Smooth muscle cell (in vitro differentiated cells): ENCODE measurements at regions not wholly inside any gene's neighbourhood (a gene's known extent, or its start where the extent isn't known, plus 50 kb on each side); places are given as distances from the start of the nearest gene placed in this dataset.

Experiments
- DNase-seq: peaks from one replicate; lab custom pipeline; 2025; ENCODE audit not compliant: unreplicated experiment; lab: John Stamatoyannopoulos, UW
- H2AFZ ChIP-seq: fragments of 200-600 bp; sonication (generic); 2 replicates; pipeline ENCODE4 v1.6.0; 2016; ENCODE audit warnings: antibody characterized with exemption, low read depth, mild to moderate bottlenecking
- H3F3A ChIP-seq: fragments of 200-600 bp; sonication (generic); 2 replicates; pipeline ENCODE4 v1.6.0; 2017; ENCODE audit warnings: antibody characterized with exemption, low read depth
- H3K27ac ChIP-seq: fragments of 200-600 bp; sonication (generic); 2 replicates; pipeline ENCODE4 v1.5.1; 2016; ENCODE audit warnings: low read depth, mild to moderate bottlenecking
- H3K27me3 ChIP-seq: fragments of 200-600 bp; sonication (generic); 2 replicates; pipeline ENCODE4 v1.6.1; 2016; ENCODE audit warnings: low read depth, mild to moderate bottlenecking
- H3K36me3 ChIP-seq: fragments of 200-600 bp; sonication (generic); 2 replicates; pipeline ENCODE4 v1.5.1; 2016; ENCODE audit warnings: low read depth
- H3K4me1 ChIP-seq: fragments of 200-600 bp; sonication (generic); 2 replicates; pipeline ENCODE4 v1.5.1; 2016; ENCODE audit warnings: low read depth
- H3K4me2 ChIP-seq: fragments of 200-600 bp; sonication (generic); 2 replicates; pipeline ENCODE4 v1.6.0; 2016; ENCODE audit warnings: mild to moderate bottlenecking
- H3K4me3 ChIP-seq: fragments of 200-600 bp; sonication (generic); 2 replicates; pipeline ENCODE4 v1.5.1; 2016; ENCODE audit warnings: mild to moderate bottlenecking
- H3K79me2 ChIP-seq: fragments of 200-600 bp; sonication (generic); 2 replicates; pipeline ENCODE4 v1.6.0; 2016; ENCODE audit warnings: low read depth, mild to moderate bottlenecking
- H3K9ac ChIP-seq: fragments of 200-600 bp; sonication (generic); 2 replicates; pipeline ENCODE4 v1.6.0; 2016; ENCODE audit warnings: low read depth
- H3K9me3 ChIP-seq: fragments of 200-600 bp; sonication (generic); replicated peaks from 2 replicates; pipeline ENCODE4 v1.5.1; 2016; ENCODE audit warnings: low read depth
- H4K20me1 ChIP-seq: fragments of 200-600 bp; sonication (generic); 2 replicates; pipeline ENCODE4 v1.6.0; 2016; ENCODE audit warnings: low read depth
- CTCF ChIP-seq: fragments of 200-600 bp; sonication (generic); IDR thresholded peaks from 2 replicates; pipeline ENCODE4 v1.5.1; 2017; ENCODE audit warnings: borderline replicate concordance, mild to moderate bottlenecking, antibody characterized with exemption; ENCODE audit not compliant: insufficient read depth, poor library complexity, severe bottlenecking
- WGBS: methylation state at CpG from one replicate; pipeline ENCODE4 v1.1.7; 2016; ENCODE audit warnings: low lambda C conversion rate; 5-methylcytosine and 5-hydroxymethylcytosine counted together

DNA sequence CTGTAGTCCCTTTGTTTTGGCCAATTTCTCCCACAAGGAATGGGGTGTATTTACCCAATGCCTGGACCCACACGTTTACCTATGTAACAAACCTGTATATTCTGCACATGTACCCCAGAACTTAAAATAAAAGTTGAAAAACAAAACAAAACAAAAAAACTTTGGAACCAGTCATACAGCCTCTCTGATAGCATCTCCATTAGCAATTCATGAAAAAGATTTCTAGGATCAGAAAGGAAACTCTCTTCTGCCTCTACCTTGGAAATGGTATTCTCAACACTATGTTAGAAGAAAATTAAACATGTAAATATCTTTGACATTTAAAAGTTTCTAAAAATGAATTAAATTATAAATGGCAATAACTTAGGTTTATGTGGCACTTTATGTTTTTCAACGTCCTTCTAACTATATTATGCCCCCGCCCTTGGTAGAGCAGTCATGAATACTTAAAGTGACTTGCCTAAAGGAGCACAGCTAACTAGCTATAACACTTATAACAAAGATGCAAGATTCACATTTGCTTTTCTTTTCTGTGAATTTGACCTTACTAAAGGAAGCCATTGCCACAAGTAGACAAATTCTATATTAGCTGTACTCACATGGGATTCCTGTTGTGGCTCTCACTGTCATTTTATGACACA is 147.5 kb upstream of the FKBP1C start:
- Histone ChIP-seq H3K79me2 (no peaks in the 10 kb centered on the region), H3K27me3 (no peaks in the 10 kb centered on the region), H4K20me1 (no peaks in the 10 kb centered on the region), H2AFZ (no peak overlapping the region), H3K9me3 (no peaks in the 10 kb centered on the region), H3K27ac (no peak overlapping the region), H3K4me3 (no peak overlapping the region), H3K36me3 (no peaks in the 10 kb centered on the region), H3K9ac (no peak overlapping the region), H3K4me2 (no peak overlapping the region), H3K4me1 (no peaks in the 10 kb centered on the region), H3F3A (no peaks in the 10 kb centered on the region)
- no peak for DNase-seq
- no peak for TF ChIP-seq CTCF
- WGBS: 83% methylated on average over 3 of the region's 3 CpGs

GRCh38 chr6:63066055-63066704 is 145.1 kb upstream of the FKBP1C start:
- no peak overlapping the region for H2AFZ ChIP-seq
- H3K27ac ChIP-seq: no peak overlapping the region
- no peaks in the 10 kb centered on the region for H3K36me3 ChIP-seq
- H3F3A ChIP-seq: no peaks in the 10 kb centered on the region
- peak; percentile 18 for TF ChIP-seq CTCF
- H3K9me3 ChIP-seq: no peaks in the 10 kb centered on the region
- no peak overlapping the region for H3K4me3 ChIP-seq
- WGBS: 49% methylated on average over 3 of the region's 3 CpGs
- no peaks in the 10 kb centered on the region for H4K20me1 ChIP-seq
- no peaks in the 10 kb centered on the region for H3K79me2 ChIP-seq
- no peak for DNase-seq
- H3K9ac ChIP-seq: no peak overlapping the region
- no peak overlapping the region for H3K4me2 ChIP-seq
- H3K27me3 ChIP-seq: no peaks in the 10 kb centered on the region
- no peaks in the 10 kb centered on the region for H3K4me1 ChIP-seq

DNA sequence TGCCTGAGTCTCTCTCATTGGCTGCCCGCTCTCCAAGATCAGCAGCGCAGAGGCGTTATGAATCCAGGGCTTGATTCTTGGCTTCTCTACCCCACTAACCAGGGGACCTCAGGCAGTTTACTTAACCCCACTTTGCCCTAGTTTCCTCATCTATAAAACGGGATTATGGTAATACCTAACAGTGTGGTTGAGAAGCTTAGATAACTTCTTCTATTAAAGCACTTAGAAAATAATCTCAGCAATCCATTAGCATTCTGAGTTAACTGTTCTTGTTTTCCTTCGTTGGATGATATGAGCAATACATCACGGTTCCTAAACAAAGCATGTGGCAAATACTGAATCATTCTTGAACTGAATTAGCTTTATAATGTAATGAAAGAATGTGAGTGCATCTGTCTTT is 116.3 kb upstream of the FKBP1C start:
- no peaks in the 10 kb centered on the region for H3K9me3 ChIP-seq
- H3K36me3 ChIP-seq: no peaks in the 10 kb centered on the region
- peaks cover 3% of the 10 kb centered on the region for H3K27me3 ChIP-seq
- TF ChIP-seq CTCF: no peak
- no peak overlapping the region for H3K9ac ChIP-seq
- H2AFZ ChIP-seq: no peak overlapping the region
- H3K79me2 ChIP-seq: no peaks in the 10 kb centered on the region
- no peak overlapping the region for H3K4me3 ChIP-seq
- no peaks in the 10 kb centered on the region for H4K20me1 ChIP-seq
- no peak for DNase-seq
- 71% methylated on average over 6 of the region's 6 CpGs for WGBS
- no peak overlapping the region for H3K4me2 ChIP-seq
- H3F3A ChIP-seq: no peaks in the 10 kb centered on the region
- H3K27ac ChIP-seq: no peak overlapping the region
- no peaks in the 10 kb centered on the region for H3K4me1 ChIP-seq

GRCh38 chr6:63097222-63097621 is 114.0 kb upstream of the FKBP1C start:
- no peak overlapping the region for H3K9ac ChIP-seq
- H3K36me3 ChIP-seq: no peaks in the 10 kb centered on the region
- no peaks in the 10 kb centered on the region for H3K79me2 ChIP-seq
- H3K9me3 ChIP-seq: no peaks in the 10 kb centered on the region
- no peak overlapping the region for H2AFZ ChIP-seq
- H3F3A ChIP-seq: no peaks in the 10 kb centered on the region
- H3K27ac ChIP-seq: no peak overlapping the region
- no peak overlapping the region for H3K4me3 ChIP-seq
- no peak overlapping the region for H3K4me2 ChIP-seq
- WGBS: 0% methylated on average over 1 of the region's 1 CpG
- peaks cover 3% of the 10 kb centered on the region for H3K27me3 ChIP-seq
- no peak for DNase-seq
- H4K20me1 ChIP-seq: no peaks in the 10 kb centered on the region
- no peak for TF ChIP-seq CTCF
- H3K4me1 ChIP-seq: no peaks in the 10 kb centered on the region
